ENCODE measurements at regions not wholly inside any gene's neighbourhood (a gene's known extent, or its start where the extent isn't known, plus 50 kb on each side); places are given as distances from the start of the nearest gene placed in this dataset.
"Not testable (repeated sequence)": the region's sequence is repeated elsewhere in the genome, so short reads cannot be mapped to it uniquely, and the experiment has no call there.

DNA sequence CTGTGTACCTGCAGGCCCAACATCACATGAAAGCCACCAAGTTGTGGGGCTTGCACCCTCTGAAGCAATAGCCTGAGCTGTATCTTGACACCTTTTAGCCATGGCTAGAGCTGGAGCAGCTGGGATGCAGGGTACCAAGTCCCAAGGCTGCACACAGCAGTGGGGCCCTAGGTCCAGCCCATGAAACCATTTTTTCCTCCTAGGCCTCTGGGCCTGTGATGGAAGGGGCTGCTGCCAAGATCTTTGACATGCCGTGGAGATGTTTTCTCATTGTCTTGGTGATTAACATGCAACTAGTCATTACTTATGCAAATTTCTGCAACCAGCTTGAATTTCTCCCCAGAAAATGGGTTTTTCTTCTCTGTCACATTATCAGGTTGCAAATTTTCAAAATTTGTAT, 387.2 kb upstream of the RIOK2 start:
- H3K27ac ChIP-seq, result no peak overlapping the region
- H3K4me3 ChIP-seq, result no peak overlapping the region
- DNase-seq (no peak), ATAC-seq (no peak)
- TF ChIP-seq, protein P1, sequence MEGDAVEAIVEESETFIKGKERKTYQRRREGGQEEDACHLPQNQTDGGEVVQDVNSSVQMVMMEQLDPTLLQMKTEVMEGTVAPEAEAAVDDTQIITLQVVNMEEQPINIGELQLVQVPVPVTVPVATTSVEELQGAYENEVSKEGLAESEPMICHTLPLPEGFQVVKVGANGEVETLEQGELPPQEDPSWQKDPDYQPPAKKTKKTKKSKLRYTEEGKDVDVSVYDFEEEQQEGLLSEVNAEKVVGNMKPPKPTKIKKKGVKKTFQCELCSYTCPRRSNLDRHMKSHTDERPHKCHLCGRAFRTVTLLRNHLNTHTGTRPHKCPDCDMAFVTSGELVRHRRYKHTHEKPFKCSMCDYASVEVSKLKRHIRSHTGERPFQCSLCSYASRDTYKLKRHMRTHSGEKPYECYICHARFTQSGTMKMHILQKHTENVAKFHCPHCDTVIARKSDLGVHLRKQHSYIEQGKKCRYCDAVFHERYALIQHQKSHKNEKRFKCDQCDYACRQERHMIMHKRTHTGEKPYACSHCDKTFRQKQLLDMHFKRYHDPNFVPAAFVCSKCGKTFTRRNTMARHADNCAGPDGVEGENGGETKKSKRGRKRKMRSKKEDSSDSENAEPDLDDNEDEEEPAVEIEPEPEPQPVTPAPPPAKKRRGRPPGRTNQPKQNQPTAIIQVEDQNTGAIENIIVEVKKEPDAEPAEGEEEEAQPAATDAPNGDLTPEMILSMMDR (IDR thresholded peaks at IDR 0.05), result no peak
- H3K4me1 ChIP-seq, result no peaks in the 10 kb centered on the region
- peaks cover 8% of the 10 kb centered on the region for H3K9me3 ChIP-seq
- no peaks in the 10 kb centered on the region for H3K27me3 ChIP-seq (ENCODE audit: low read depth)
- intact Hi-C loops (cut with DNase I), result no loop called here
- H3K36me3 ChIP-seq, result no peaks in the 10 kb centered on the region

DNA sequence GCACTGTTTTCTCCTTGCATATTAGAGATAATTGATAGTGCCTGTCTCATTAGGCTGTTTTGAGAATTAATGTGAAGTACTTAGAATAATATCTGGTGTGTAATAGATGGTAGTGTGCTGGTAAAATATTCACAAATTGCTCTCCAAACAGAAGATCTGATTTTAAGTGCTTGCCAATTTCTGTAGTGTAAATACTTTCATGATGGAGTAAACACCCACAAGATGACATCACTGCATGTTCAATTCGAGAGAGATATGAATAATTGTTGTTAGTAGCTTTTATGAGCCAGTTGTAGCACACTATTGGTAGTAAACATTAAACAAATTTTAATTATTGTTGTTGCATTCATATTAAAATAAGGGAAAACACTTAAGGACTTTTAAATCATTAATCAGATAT, 392.3 kb upstream of the RIOK2 start:
- no peak for DNase-seq
- ATAC-seq, result no peak
- intact Hi-C loops (cut with DNase I), result no loop called here
- Histone ChIP-seq H3K36me3 (no peaks in the 10 kb centered on the region), H3K9me3 (peaks cover 3% of the 10 kb centered on the region), H3K4me1 (no peaks in the 10 kb centered on the region), H3K4me3 (no peak overlapping the region), H3K27ac (no peak overlapping the region), H3K27me3 (ENCODE audit: low read depth) (no peaks in the 10 kb centered on the region)
- TF ChIP-seq, protein P1 (IDR thresholded peaks at IDR 0.05), result no peak

DNA sequence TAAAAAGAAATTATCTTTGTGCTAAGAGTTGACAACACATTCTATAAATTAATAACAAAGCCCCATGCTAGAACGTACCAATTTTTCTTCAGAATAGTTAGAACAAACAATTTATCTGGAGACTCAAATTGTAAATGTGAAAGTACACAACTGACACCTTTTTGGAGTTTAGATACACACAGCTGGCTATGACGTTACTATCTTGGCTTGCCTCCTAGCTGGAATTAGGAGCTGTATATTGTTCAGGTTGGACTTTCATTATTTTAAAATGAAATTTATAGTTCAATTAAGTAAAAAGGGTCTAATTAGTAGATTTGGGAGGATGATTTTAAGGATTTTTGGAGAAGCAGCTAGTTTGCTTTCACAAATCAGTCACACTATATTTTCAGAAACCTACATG, 393.9 kb upstream of the RIOK2 start:
- no peak overlapping the region for H3K4me3 ChIP-seq
- ATAC-seq (no peak), DNase-seq (no peak)
- H3K36me3 ChIP-seq, result no peaks in the 10 kb centered on the region
- H3K4me1 ChIP-seq, result no peaks in the 10 kb centered on the region
- no peak overlapping the region for H3K27ac ChIP-seq
- intact Hi-C loops (cut with DNase I), result no loop called here
- H3K9me3 ChIP-seq, result no peaks in the 10 kb centered on the region
- TF ChIP-seq, protein P1 (IDR thresholded peaks at IDR 0.05), result no peak
- H3K27me3 ChIP-seq (ENCODE audit: low read depth), result no peaks in the 10 kb centered on the region

DNA sequence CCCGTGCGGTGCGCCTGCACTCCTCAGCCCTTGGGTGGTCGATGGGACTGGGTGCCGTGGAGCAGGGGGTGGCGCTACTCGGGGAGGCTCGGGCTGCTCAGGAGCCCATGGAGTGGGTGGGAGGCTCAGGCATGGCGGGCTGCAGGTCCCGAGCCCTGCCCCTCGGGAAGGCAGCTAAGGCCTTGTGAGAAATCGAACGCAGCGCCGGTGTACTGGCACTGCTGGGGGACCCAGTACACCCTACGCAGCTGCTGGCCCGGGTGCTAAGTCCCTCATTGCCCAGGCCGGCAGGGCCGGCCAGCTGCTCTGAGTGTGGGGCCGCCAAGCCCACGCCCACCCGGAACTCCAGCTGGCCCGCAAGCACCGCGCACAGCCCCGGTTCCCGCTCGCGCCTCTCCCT, 396.9 kb upstream of the RIOK2 start:
- H3K4me1 ChIP-seq; DNase-seq; H3K27ac ChIP-seq; H3K9me3 ChIP-seq; H3K4me3 ChIP-seq; H3K36me3 ChIP-seq; H3K27me3 ChIP-seq (ENCODE audit: low read depth); intact Hi-C loops (cut with DNase I); ATAC-seq: not testable (repeated sequence)

DNA sequence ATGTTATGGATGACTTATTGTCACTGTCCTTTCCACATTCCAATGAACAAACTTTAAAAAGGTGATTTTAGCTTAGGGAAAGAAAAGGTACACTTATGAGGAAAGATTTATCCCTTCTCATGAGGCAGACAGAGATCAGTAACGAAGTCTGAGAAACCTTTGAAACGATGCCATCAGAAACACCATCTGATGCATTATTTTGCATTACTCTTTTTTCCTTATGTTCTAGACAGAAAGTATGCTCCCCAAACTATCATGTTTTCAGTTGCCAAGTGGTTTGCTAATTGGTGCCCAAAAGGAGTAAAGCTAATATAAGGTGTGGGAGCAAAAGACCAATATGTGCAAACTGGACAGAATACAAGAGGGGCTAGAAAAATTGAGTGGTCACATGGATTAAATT, 397.7 kb upstream of the RIOK2 start:
- intact Hi-C loops (cut with DNase I), result no loop called here
- Histone ChIP-seq H3K4me3 (no peak overlapping the region), H3K36me3 (no peaks in the 10 kb centered on the region), H3K27ac (no peak overlapping the region), H3K9me3 (no peaks in the 10 kb centered on the region), H3K4me1 (no peaks in the 10 kb centered on the region), H3K27me3 (ENCODE audit: low read depth) (no peaks in the 10 kb centered on the region)
- TF ChIP-seq, protein P1 (IDR thresholded peaks at IDR 0.05), result no peak
- no peak for DNase-seq
- no peak for ATAC-seq

DNA sequence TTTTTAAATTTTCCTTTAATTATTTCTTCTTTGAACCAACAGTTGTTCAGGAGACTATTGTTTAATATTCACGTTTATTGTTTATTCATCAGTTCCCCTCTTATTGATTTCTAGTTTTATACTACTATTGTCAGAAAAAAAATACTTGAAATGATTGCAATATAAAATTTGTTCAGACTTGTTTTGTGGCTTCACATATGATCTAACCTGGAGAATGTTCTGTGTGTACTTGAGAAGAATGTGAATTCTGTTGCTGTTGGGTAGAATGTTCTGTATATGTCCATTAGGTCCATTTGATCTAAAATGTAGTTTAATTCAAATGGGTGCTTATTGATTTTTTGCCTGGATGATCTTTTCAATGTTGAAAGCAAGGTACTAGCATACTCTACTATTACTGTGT, 408.7 kb upstream of the RIOK2 start:
- TF ChIP-seq, protein P1 (IDR thresholded peaks at IDR 0.05), result no peak
- H3K4me1 ChIP-seq, result no peaks in the 10 kb centered on the region
- ATAC-seq (no peak), DNase-seq (no peak)
- peaks cover 8% of the 10 kb centered on the region for H3K9me3 ChIP-seq
- H3K4me3 ChIP-seq, result no peak overlapping the region
- no peaks in the 10 kb centered on the region for H3K36me3 ChIP-seq
- intact Hi-C loops (cut with DNase I), result no loop called here
- no peaks in the 10 kb centered on the region for H3K27me3 ChIP-seq (ENCODE audit: low read depth)
- no peak overlapping the region for H3K27ac ChIP-seq

Data from lower lobe of right lung (tissue), 2 donors.